Neural progenitor cell (in vitro differentiated cells): ENCODE measurements at regions not wholly inside any gene's neighbourhood (a gene's known extent, or its start where the extent isn't known, plus 50 kb on each side); places are given as distances from the start of the nearest gene placed in this dataset.

Experiments
- EZH2 ChIP-seq: fragments of 200-600 bp; sonication (generic); IDR thresholded peaks from 2 replicates; pipeline ENCODE4 v1.6.1; 2017; ENCODE audit warnings: antibody characterized with exemption, mild to moderate bottlenecking, moderate library complexity
- EZH2phosphoT487 ChIP-seq: fragments of 200-600 bp; sonication (generic); IDR thresholded peaks from 2 replicates; pipeline ENCODE4 v1.6.1; 2017; ENCODE audit warnings: antibody characterized with exemption
- TF ChIP-seq, protein P1 (sequence below): fragments of 200-600 bp; sonication (generic); IDR thresholded peaks from 2 replicates; pipeline ENCODE4 v1.5.1; 2017; ENCODE audit warnings: antibody characterized with exemption, mild to moderate bottlenecking

DNA sequence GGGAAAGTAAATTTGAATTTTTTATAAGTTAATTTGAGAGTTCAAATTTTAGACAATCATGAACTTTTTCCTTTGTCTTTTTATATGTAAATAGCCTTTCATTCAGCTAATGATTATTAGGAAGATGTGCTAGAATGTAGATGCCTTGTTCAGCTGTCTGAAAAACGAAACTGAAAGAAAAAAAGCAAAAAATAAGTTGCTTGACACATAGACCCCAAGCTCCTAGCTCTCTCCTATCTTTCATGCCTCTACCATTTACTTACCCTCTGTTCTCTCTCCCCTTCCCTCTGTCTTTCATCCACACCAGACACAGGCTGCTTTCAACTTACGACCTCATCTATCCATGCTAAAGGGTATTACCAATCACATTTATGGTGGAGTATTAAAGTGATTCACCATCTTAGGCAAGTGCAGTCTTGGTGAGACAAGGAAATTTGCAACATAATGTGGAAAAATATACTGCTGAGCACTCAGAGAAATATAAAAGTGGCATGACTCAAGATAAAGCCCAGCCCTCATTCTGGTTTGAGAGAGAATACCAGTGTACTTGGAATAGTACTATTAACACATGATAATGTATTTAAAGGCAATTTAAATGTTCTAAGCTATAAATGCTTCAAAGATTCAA lies 425.6 kb downstream of the SUCLG1 start:
- TF ChIP-seq, protein P1, sequence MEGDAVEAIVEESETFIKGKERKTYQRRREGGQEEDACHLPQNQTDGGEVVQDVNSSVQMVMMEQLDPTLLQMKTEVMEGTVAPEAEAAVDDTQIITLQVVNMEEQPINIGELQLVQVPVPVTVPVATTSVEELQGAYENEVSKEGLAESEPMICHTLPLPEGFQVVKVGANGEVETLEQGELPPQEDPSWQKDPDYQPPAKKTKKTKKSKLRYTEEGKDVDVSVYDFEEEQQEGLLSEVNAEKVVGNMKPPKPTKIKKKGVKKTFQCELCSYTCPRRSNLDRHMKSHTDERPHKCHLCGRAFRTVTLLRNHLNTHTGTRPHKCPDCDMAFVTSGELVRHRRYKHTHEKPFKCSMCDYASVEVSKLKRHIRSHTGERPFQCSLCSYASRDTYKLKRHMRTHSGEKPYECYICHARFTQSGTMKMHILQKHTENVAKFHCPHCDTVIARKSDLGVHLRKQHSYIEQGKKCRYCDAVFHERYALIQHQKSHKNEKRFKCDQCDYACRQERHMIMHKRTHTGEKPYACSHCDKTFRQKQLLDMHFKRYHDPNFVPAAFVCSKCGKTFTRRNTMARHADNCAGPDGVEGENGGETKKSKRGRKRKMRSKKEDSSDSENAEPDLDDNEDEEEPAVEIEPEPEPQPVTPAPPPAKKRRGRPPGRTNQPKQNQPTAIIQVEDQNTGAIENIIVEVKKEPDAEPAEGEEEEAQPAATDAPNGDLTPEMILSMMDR: no peak
- TF ChIP-seq EZH2phosphoT487: no peak
- TF ChIP-seq EZH2: no peak
